IPS-18c (cell line): ENCODE measurements at regions not wholly inside any gene's neighbourhood (a gene's known extent, or its start where the extent isn't known, plus 50 kb on each side); places are given as distances from the start of the nearest gene placed in this dataset.

ENCODE experiments used
- H3K4me3 ChIP-seq: 2 replicates; pipeline ENCODE4 v1.7.0; 2013; ENCODE audit warnings: low read depth, mild to moderate bottlenecking, low read length, moderate library complexity; ENCODE audit not compliant: insufficient read depth
- H3K9me3 ChIP-seq: one replicate; pipeline ENCODE4 v1.6.1; 2013; ENCODE audit warnings: mild to moderate bottlenecking, low read length, moderate library complexity; ENCODE audit not compliant: control insufficient read depth, insufficient read depth

GRCh38 chr15:46681901-46682300, 1035.4 kb upstream of the SEMA6D start:
- no peak overlapping the region for H3K4me3 ChIP-seq
- H3K9me3 ChIP-seq = no peaks in the 10 kb centered on the region

DNA sequence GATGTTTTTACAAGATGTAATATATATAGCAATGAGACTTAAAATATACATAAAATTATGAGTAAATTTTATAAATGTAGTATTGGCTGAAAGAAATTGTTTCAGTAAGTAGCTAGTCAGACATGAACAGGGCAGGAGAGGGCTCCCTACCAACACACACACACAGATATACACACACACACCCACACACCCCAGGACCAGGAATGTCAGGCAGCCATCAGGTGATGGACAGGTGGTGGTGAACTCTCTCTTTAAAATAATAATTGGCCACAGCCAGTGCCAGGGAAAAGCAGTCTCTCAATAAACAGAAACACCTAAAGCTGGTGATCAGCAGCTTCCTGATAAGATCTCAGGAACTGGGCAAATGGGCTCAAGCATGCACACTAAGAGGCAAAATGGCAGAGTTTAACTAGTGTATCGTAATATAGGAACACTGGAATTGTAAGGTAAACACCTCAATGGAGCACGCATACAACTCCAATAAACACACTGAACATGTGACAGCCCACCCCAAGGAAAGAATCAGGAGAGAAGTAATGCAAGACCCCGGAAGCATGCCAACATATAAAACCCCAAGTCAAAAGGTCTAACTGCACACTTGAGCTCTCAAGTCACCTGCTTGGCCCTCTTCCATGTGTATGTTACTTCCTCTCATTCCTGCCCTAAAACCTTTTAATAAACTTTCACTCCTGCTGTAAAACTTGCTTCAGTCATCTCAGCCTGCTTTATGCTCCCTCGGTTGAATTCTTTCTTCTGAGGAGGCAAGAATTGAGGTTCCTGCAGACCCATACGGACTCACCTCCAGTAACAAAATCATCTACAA, 1034.1 kb upstream of the SEMA6D start:
- Histone ChIP-seq H3K4me3 (no peak overlapping the region), H3K9me3 (no peaks in the 10 kb centered on the region)

DNA sequence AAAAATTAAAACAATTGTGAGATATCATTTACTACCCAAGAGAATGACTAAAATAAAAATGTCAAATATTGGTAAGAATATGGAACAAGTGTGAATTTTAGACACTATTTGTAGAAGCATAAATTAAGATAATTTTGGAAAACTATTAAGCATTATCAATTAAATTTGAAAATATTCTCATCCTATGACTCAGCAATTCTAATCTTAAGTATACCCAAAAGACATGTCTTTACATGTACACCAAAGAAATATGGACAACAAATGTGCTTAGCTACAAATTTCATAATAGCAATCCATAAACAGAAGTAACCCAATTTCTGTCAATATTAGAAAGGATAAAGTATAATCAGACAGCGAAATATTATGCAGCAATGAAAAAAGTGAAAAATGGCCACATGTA, 1032.2 kb upstream of the SEMA6D start:
- Histone ChIP-seq H3K4me3 (no peak overlapping the region), H3K9me3 (no peaks in the 10 kb centered on the region)

- H3K9me3 ChIP-seq = no peaks in the 10 kb centered on the region
- no peak overlapping the region for H3K4me3 ChIP-seq
These were observed 1031.6 kb upstream of the SEMA6D start for GRCh38 chr15:46685681-46686080.

- Histone ChIP-seq H3K9me3 (no peaks in the 10 kb centered on the region), H3K4me3 (no peak overlapping the region)
These were observed 1021.0 kb upstream of the SEMA6D start for GRCh38 chr15:46696281-46696680.

- no peak overlapping the region for H3K4me3 ChIP-seq
- H3K9me3 ChIP-seq = no peaks in the 10 kb centered on the region
These were observed 1016.0 kb upstream of the SEMA6D start for GRCh38 chr15:46701346-46701745.

GRCh38 chr15:46701896-46702295, 1015.4 kb upstream of the SEMA6D start:
- Histone ChIP-seq H3K4me3 (no peak overlapping the region), H3K9me3 (no peaks in the 10 kb centered on the region)

DNA sequence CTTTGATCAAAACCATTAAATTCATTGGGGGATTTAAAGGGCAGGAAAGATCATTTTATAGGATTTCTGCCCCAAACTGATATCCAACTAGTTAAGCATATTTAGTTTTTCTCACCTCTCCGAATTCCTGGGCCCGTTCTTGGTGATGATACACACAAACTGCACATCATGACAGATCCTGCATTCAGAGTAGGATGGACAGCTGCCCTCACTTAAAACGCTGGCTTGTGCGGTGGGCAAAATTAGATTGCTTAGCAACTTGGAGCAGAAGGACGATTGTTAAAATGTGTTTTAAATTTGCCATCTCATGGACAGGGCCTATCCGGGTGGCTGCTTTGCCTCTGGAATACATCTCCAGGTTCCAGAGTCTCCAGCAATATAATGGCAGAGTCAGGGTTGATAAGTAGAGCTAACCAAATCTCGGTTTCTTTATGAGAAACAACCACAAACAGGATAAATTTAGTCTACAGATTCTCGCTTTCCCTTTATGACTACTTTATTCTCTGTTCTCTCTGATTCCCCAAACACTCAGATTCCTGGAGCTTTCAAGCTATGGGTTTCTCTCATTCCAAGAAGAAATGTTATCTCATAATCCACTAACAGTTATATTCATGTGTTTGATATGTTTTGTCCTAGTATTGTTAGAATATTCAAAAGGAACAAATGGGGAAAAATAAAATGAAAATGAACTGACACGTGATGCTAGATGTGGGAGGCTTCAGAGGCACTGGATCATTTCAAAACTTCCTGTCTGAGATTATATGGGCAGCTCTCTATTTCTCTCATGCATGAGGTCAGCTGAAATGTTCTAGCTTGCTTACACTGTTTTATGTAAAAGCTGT, 1014.1 kb upstream of the SEMA6D start:
- no peak overlapping the region for H3K4me3 ChIP-seq

DNA sequence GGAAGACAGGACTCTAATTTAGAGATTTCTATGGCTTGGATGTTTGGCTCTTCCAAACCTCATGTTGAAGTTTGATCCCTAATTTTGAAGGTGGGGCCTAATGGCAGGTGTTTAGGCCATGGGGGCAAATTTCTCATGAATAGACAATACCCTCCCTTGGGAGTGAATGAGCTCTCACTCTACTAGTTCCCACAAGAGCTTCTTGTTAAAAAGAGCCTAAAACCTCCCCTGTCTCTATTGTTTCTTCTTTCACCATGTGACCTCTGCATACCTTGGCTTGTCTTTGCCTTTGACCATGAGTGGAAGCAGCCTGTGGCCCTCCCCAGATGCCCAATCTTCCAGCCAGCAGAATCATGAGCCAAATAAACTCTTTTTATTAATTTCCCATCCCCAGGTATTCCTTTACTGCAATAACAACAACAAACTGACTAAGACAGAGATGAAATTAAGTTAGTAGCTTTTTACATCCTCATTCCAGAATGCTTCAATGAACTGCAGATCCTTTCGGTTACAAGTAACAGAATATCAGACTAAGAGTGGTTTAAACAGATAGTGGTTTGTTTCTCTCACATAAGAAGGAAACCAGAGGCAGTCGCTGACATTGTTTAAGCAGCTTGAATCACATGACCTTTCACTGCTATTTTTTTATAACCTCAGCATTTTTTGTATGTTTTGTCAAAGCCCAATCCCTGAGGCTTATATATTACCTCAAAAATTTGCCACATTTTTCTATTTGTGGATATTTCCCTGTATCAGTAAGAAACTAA, 1013.3 kb upstream of the SEMA6D start:
- Histone ChIP-seq H3K4me3 (no peak overlapping the region), H3K9me3 (no peaks in the 10 kb centered on the region)

More for the DNA sequence above, 1014.1 kb upstream of the SEMA6D start:
- H3K9me3 ChIP-seq = no peaks in the 10 kb centered on the region

GRCh38 chr15:46707452-46707851, 1009.9 kb upstream of the SEMA6D start:
- H3K4me3 ChIP-seq = no peak overlapping the region
- H3K9me3 ChIP-seq = no peaks in the 10 kb centered on the region

GRCh38 chr15:46708226-46708625, 1009.1 kb upstream of the SEMA6D start:
- no peak overlapping the region for H3K4me3 ChIP-seq
- no peaks in the 10 kb centered on the region for H3K9me3 ChIP-seq

DNA sequence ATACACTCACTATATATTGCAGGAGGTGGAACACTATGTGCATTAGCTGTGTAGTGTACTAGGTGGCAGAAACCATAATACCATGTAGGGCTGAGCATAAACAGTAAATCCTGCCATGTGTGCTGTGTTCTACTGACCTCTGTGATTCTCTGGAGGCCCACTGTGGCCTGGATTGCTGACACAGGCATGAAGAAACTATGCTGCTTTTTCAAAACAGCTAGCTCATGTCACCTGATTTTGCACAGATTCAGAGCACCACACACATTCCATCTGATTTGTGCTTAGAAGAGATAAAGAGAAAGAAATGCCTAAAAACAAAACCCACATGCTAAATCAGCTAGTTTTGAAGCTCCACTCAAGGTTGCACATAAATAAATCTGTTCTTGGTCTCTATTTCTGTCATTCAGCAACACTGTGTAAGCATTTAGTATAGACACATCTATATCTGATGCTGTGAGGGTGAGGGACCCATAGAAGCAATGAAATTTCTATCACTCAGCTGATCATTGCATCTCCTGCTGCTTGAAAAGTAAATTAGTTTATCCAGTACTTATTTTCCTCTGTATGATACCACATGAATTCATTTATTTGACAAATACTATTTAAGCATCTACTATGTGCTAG, 1007.7 kb upstream of the SEMA6D start:
- no peak overlapping the region for H3K4me3 ChIP-seq
- no peaks in the 10 kb centered on the region for H3K9me3 ChIP-seq

DNA sequence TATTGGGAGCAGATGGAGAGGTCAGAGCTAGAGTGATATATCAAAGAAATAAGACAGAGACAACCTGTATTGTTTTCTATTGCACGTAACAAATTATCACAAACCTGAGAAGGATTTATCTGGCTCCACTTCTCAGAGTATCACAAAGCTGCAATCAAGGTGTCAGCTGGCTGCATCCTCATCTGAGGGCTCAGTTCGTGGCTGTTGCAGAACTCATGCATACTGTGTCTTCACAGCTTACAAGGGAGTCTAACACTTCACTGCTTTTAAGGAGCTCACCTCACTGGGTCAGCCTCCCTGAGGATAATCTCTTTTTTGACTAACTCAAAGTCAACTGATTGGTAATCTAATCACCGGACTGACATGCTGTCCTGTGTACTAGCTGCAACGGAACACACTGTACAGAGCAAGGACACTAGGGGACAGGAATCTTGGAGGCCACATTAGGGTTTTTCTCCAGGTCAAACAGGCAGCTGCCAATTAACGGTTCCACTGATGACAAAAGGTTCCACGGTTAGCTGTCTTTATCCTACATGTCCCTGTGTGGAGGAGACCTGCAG, 1006.8 kb upstream of the SEMA6D start:
- Histone ChIP-seq H3K4me3 (no peak overlapping the region), H3K9me3 (no peaks in the 10 kb centered on the region)

DNA sequence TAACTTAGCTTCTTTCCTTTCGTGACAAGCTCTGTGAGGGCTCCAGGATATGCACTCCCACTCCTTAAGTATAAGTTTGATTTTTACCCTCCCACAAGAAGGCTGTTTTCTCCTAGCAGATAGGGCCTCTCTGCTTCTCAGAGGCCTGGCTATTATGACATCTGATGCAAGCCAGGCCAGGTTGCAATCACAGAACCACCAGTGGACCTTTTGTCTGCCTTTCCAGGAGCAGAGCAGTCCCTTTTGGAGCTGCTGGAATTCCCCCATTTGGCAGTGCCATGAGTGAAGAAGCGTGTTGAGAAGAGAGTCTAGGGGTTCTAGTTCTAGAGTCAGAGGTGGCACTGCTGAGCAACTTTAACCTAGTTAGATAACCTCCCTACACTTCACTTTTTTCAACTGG, 1004.3 kb upstream of the SEMA6D start:
- Histone ChIP-seq H3K9me3 (no peaks in the 10 kb centered on the region), H3K4me3 (no peak overlapping the region)

- Histone ChIP-seq H3K9me3 (no peaks in the 10 kb centered on the region), H3K4me3 (no peak overlapping the region)
These were observed 1002.4 kb upstream of the SEMA6D start for GRCh38 chr15:46714950-46715349.

GRCh38 chr15:46723308-46723707, 994.0 kb upstream of the SEMA6D start:
- H3K9me3 ChIP-seq = no peaks in the 10 kb centered on the region

DNA sequence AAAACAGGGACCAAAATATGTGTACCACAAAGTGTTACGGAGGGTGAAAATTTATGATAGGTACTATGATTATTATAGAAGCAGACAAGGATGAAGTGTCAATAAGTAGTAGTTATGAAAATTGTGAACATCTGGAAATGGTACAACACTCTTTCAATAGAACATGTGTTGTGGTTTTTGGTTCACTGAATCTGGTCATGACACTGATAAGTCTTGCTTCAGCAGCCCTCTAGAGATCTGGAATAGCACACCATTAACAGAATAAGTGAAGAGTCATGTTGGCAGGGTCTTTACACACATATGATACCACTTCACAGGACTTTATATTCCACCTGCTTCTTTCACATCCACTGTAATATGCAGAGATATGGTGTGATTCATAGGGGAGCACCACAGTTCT, 985.2 kb upstream of the SEMA6D start:
- Histone ChIP-seq H3K4me3 (no peak overlapping the region), H3K9me3 (no peaks in the 10 kb centered on the region)

More at GRCh38 chr15:46723308-46723707, 994.0 kb upstream of the SEMA6D start:
- no peak overlapping the region for H3K4me3 ChIP-seq
